ENCODE measurements at regions not wholly inside any gene's neighbourhood (a gene's known extent, or its start where the extent isn't known, plus 50 kb on each side); places are given as distances from the start of the nearest gene placed in this dataset.

GRCh38 chr1:30609336-30609998 is 113.9 kb downstream of the MATN1 start:
- no peak for DNase-seq (ENCODE audit: low spot score)

- no peak for DNase-seq (ENCODE audit: low spot score)
These were observed 115.7 kb downstream of the MATN1 start for GRCh38 chr1:30607723-30608122.

- no peak for DNase-seq (ENCODE audit: low spot score)
These were observed 117.2 kb downstream of the MATN1 start for GRCh38 chr1:30606166-30606565.

GRCh38 chr1:30605441-30605920 is 117.9 kb downstream of the MATN1 start:
- no peak for DNase-seq (ENCODE audit: low spot score)

- no peak for DNase-seq (ENCODE audit: low spot score)
These were observed 118.5 kb downstream of the MATN1 start for GRCh38 chr1:30604801-30605440.

DNA sequence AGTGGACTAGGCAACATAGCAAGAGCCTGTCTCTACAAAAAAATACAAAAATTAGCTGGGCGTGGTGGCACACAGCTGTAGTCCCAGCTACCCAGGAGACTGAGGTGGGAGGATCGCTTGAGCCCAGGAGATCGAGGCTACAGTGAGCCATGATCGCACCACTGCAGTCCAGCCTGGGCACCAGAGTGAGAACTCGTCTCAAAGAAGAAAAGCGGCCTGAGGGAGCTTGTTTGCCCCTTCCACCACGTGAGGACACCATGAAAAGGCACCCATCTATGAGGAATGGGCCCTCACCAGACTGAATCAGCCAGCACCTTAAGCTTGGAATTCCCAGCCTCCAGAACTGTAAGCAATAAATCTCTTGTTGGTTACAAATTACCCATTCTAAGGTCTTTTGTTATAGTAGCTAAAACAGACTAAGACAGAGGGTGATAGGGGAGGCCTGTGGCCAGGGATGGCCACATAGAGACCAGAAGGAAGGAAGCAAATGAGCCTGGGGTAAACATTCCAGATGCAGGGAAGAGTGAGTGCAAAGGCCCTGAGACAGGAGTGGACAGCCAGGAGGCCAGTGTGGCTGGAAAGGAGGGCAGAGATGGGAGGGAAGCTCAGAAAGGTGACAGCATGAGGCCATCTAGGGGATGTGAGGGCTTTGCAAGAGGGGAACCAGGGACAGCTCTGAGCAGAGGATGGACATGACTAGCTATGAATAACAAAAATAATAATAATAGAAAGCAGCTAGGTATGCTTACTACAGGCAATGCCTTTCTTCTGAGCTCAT is 120.1 kb downstream of the MATN1 start:
- DNase-seq (ENCODE audit: low spot score) = no peak

DNA sequence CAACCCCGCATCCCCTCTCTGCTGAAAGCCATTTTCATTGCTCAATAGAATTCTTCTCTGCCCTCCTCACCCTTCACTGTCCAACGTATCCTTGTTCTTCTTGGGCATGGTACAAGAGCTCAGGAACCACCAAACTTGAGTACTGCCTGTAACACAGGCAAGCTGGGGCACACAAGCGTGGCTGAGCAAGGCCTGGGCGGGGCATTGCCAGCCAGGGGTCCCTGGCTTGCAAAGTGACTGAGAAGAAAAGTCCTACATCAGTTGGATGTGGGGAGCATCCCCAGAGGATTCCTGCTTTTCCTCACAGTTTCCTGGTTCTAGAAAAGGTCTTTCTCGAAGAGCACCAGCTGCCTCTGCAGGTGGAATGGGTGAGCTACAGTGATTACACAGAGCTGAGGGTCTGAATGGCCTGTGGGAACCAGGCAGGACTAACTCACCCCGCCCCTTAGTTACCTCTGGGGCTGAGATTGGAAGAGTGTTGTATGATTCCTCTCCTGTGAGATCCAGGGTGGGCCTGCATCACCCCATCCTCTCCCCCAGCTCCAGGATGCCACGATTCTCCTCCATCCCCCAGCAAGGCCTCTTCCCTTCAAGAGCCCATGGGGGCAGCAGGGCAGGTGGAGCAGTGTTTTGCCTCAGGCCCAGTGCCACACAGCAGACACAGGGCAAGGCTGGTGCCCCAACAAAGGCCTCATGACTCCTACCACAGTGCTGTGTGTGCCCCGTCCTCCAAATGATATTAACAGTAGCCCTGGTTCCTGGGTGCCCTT is 121.9 kb downstream of the MATN1 start:
- no peak for DNase-seq (ENCODE audit: low spot score)

GRCh38 chr1:30600706-30601105 is 122.7 kb downstream of the MATN1 start:
- DNase-seq (ENCODE audit: low spot score) = no peak

- DNase-seq (ENCODE audit: low spot score) = no peak
These were observed 123.1 kb downstream of the MATN1 start for GRCh38 chr1:30600258-30600657.

DNA sequence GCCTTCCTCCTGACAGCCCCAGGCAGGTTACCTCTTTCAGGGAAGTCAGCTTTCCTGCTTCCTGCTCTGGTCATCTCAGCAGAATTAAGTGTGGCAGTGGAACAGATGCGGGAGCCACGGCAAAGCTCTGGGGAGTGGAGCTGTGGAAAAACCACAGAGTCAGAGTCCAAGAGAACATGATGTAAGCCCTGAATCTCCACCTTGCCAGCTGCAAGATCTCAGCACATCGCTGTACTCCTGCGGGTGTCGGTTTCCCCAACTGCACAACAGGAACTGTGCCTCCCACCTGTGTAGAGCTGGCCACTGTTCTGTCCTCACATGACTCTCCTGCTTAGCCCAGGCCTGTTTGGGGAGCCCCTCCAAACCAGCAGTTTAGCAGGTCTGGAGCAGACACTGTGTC is 123.7 kb downstream of the MATN1 start:
- no peak for DNase-seq (ENCODE audit: low spot score)

DNA sequence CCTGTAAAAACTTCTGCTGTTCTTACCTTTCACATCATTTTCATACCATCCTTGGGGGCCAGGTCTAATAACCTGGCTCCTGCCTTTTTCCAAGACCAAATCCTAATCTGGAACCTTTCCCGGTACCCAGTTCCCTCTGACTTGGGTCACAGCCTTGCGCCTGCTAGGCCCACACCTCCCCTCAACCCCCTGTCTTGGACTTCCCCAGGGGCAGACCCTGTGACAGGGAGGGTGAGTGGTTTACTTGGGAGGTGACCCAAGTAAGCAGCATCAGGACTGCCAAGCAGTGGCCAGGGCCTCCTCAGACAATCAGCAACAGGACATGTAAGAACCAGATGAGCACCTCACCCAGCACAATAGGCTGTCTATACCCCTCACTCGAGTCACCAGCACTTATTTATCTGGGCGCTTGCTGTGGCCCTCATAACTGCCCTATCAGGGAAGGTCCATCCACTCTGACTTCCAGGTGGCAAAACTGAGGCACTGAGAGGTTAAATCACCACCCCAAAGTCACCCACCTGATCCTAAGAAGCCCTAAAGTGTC is 124.7 kb downstream of the MATN1 start:
- no peak for DNase-seq (ENCODE audit: low spot score)

DNA sequence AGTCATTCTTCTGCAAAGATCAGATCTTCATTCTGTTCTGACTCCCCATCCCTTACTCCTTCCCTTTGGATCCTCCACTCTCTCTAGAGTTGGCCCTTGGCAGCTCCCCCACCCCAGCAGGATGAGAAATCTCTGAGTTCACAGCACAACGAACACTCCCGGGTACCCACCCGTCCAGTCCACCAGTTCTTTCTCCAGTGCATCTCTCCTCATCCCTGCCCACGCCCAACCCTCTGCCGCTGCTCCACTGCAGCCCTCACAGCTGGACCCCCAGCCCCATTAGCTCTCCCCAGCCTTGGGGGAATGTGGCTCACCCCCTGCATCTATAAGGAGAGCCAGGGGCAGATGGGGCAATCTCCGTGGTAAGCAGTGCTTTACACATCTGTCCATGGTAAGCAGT is 125.7 kb downstream of the MATN1 start:
- no peak for DNase-seq (ENCODE audit: low spot score)

GRCh38 chr1:30596891-30597290 is 126.5 kb downstream of the MATN1 start:
- DNase-seq (ENCODE audit: low spot score) = no peak

- no peak for DNase-seq (ENCODE audit: low spot score)
These were observed 126.9 kb downstream of the MATN1 start for GRCh38 chr1:30596470-30596869.

GRCh38 chr1:30589083-30589482 is 134.3 kb downstream of the MATN1 start:
- DNase-seq (ENCODE audit: low spot score) = no peak

DNA sequence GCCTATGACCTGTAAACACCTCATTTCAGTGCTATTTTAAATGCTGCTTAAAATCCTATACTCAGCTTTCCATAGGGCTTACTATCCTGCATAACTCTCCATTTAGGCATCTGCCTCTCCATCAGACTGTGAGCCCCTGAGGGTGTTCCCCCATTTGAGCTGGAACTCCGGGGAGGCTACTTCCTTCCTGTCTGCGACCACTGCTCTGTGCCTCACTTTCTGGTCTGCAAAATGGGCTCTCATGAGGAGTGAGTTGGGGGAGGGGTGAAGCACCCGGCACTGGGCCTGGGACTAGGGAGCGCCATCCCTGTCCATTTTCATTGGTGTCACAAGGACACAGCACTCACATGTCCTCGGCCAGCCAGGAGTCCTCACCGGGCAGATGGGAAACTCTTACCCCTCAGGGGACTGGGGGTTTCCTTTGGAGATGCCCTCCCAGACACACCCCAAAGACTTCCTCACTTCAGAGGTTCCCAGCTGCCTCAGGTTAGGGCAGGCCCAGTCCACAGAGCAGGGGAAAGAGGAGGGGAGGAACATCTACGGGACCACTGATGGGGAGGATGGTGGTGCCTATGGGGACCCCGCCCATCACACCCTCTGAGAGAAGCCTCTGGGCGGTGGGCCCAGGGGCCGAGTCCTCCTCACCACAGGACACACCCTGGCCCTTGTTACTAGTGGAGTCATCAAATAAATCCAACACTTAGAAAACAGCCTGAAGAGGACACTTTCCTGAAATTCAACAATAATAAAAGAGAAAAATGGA is 134.9 kb downstream of the MATN1 start:
- no peak for DNase-seq (ENCODE audit: low spot score)

GRCh38 chr1:30586671-30587070 is 136.7 kb downstream of the MATN1 start:
- no peak for DNase-seq (ENCODE audit: low spot score)

DNA sequence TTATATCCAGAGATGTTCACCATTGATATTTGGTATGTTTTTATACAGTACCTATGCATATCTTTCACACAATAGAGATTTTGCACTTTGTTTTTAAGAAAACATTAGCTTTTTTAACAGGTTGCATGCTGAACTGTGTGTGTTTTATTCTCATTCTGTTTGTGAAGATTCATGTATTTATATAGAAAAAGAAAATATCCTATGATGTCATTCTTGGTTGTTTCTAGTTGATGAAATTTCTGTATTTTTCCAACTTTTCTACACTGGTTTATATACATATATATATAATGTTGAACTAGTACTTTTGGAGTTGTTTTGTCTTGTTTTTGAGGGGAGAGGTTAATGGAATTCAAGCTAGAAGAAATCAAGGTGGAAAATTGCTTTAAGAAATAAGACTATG is 143.8 kb downstream of the MATN1 start:
- no peak for DNase-seq (ENCODE audit: low spot score)

- no peak for DNase-seq (ENCODE audit: low spot score)
These were observed 148.3 kb downstream of the MATN1 start for GRCh38 chr1:30575066-30575465.

- DNase-seq (ENCODE audit: low spot score) = peak; percentile 70
These were observed 151.2 kb downstream of the MATN1 start for GRCh38 chr1:30572192-30572591.

DNA sequence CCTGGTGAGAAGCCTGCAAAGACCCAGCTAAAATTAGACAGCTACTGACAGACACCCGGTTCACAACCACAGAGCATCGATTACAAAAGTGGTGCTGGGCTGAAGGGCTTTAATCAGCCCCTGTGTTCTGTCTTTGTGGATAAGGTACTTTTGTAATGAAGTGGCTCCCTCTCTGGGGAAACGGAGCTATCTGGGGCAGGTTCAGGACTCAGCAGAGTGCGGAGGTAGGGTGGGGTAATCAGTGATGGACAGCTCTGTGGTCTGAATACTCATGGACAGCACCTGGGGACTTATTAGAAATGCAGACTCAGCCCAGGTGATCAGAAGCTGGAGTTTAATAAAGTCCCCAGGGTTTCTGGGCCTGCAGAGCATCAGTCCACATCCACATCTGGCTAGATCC is 152.0 kb downstream of the MATN1 start:
- DNase-seq (ENCODE audit: low spot score) = no peak

Measured in AG08395 (cell line).